Right lobe of liver (tissue), 4 donors: ENCODE measurements at regions not wholly inside any gene's neighbourhood (a gene's known extent, or its start where the extent isn't known, plus 50 kb on each side); places are given as distances from the start of the nearest gene placed in this dataset.

Source experiments
- POLR2A ChIP-seq: fragments of 450-650 bp; IDR thresholded peaks from one replicate; pipeline ENCODE4 v1.6.1; 2017; ENCODE audit warnings: antibody characterized with exemption, mild to moderate bottlenecking
- TF ChIP-seq, protein P1 (sequence below), 4 donors: fragments of 200-600 bp in 3 of 4; fragments of 450-650 bp in 1 of 4; IDR thresholded peaks; one replicate each; pipeline versions ENCODE4 v1.5.1 to v1.8.0; 2016 to 2022; ENCODE audit warnings: antibody characterized with exemption in 4 of 4, mild to moderate bottlenecking in 2 of 4
- donor health status: DM: no; HTN: no; CAD: no.
- donor health status: DM: no; HTN: no; CAD: no.
- donor health status: DM: no; HTN: yes; CAD: no.

DNA sequence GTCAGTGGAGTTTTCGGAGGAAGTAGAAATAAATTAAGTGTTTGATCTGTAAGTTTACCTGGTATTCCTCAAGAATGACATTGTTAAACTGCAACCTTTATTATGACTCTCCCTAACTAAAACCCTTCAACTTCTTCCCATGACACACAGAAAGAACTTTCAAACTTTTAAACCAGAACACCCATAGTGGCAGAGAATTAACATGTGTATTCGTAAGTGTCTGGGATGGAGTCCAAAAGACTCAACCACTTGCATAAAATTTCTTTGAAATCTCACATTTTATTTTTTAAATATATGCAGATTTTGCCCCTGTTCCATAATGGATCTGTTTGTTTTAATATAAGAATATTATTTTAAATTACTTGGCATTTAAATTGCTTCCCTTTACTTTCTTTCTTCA lies 54.6 kb upstream of the PLXNA4 start:
- TF ChIP-seq, protein P1, sequence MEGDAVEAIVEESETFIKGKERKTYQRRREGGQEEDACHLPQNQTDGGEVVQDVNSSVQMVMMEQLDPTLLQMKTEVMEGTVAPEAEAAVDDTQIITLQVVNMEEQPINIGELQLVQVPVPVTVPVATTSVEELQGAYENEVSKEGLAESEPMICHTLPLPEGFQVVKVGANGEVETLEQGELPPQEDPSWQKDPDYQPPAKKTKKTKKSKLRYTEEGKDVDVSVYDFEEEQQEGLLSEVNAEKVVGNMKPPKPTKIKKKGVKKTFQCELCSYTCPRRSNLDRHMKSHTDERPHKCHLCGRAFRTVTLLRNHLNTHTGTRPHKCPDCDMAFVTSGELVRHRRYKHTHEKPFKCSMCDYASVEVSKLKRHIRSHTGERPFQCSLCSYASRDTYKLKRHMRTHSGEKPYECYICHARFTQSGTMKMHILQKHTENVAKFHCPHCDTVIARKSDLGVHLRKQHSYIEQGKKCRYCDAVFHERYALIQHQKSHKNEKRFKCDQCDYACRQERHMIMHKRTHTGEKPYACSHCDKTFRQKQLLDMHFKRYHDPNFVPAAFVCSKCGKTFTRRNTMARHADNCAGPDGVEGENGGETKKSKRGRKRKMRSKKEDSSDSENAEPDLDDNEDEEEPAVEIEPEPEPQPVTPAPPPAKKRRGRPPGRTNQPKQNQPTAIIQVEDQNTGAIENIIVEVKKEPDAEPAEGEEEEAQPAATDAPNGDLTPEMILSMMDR (IDR thresholded peaks at IDR 0.05): no peak
- no peak for TF ChIP-seq POLR2A
